OCI-LY1 (cell line): ENCODE measurements at regions not wholly inside any gene's neighbourhood (a gene's known extent, or its start where the extent isn't known, plus 50 kb on each side); places are given as distances from the start of the nearest gene placed in this dataset.

Experiments
- H2AFZ ChIP-seq: fragments of 200-600 bp; sonication (generic), shearing (Covaris generic); 2 replicates; pipeline ENCODE4 v1.6.0; 2014; ENCODE audit warnings: antibody characterized with exemption, mild to moderate bottlenecking, low read length
- H3F3A ChIP-seq: fragments of 200-600 bp; sonication (generic), shearing (Covaris generic); 2 replicates; pipeline ENCODE4 v1.6.0; 2014; ENCODE audit warnings: mild to moderate bottlenecking, antibody characterized with exemption, low read length, moderate library complexity; ENCODE audit not compliant: insufficient read depth
- H3K27ac ChIP-seq: fragments of 200-600 bp; sonication (generic); 2 replicates; pipeline ENCODE4 v1.5.1; 2014; ENCODE audit warnings: low read length, mixed run types, mild to moderate bottlenecking, low read depth; ENCODE audit not compliant: poor library complexity, severe bottlenecking
- H3K27me3 ChIP-seq: fragments of 200-600 bp; sonication (generic); 2 replicates; pipeline ENCODE4 v1.6.0; 2014; ENCODE audit warnings: antibody characterized with exemption, mild to moderate bottlenecking, low read length, moderate library complexity; ENCODE audit not compliant: insufficient read depth
- H3K36me3 ChIP-seq: fragments of 200-600 bp; sonication (generic); 2 replicates; pipeline ENCODE4 v1.6.1; 2014; ENCODE audit warnings: mild to moderate bottlenecking, antibody characterized with exemption, low read length, moderate library complexity, mixed read lengths; ENCODE audit not compliant: insufficient read depth
- H3K4me1 ChIP-seq: fragments of 200-600 bp; sonication (generic); 2 replicates; pipeline ENCODE4 v1.5.1; 2014; ENCODE audit warnings: mild to moderate bottlenecking, low read length, moderate library complexity; ENCODE audit not compliant: insufficient read depth, severe bottlenecking
- H3K4me2 ChIP-seq: fragments of 200-600 bp; sonication (generic), shearing (Covaris generic); 2 replicates; pipeline ENCODE4 v1.6.1; 2014; ENCODE audit warnings: low read length
- H3K4me3 ChIP-seq: fragments of 200-600 bp; sonication (generic); 2 replicates; pipeline ENCODE4 v1.5.1; 2014; ENCODE audit warnings: low read length, low read depth, mild to moderate bottlenecking, mixed read lengths; ENCODE audit not compliant: poor library complexity, severe bottlenecking
- H3K79me2 ChIP-seq: fragments of 200-600 bp; shearing (Covaris generic); 2 replicates; pipeline ENCODE4 v1.6.1; 2016; ENCODE audit warnings: mixed run types, low read length, mixed read lengths; ENCODE audit not compliant: insufficient read depth
- H3K9ac ChIP-seq: fragments of 200-600 bp; sonication (generic), shearing (Covaris generic); 2 replicates; pipeline ENCODE4 v1.6.1; 2014; ENCODE audit warnings: mild to moderate bottlenecking, low read length, mixed read lengths
- H3K9me2 ChIP-seq: fragments of 200-600 bp; sonication (generic), shearing (Covaris generic); 2 replicates; pipeline ENCODE4 v1.6.1; 2014; ENCODE audit warnings: low read depth, mild to moderate bottlenecking, low read length, mixed read lengths
- H3K9me3 ChIP-seq: fragments of 200-600 bp; shearing (Covaris generic); 2 replicates; pipeline ENCODE4 v1.6.1; 2014; ENCODE audit warnings: low read length, mixed read lengths
- H4K20me1 ChIP-seq: fragments of 200-600 bp; sonication (generic), shearing (Covaris generic); 2 replicates; pipeline ENCODE4 v1.6.0; 2016; ENCODE audit warnings: mild to moderate bottlenecking, low read length; ENCODE audit not compliant: insufficient read depth
- EZH2 ChIP-seq: fragments of 200-600 bp; sonication (generic), shearing (Covaris generic); IDR thresholded peaks from 2 replicates; pipeline ENCODE4 v1.8.0; 2017; ENCODE audit warnings: borderline replicate concordance, mixed run types, mild to moderate bottlenecking, antibody characterized with exemption, low read length, moderate library complexity, mixed read lengths
- TF ChIP-seq, protein P1 (sequence below): fragments of 200-600 bp; sonication (generic), shearing (Covaris generic); IDR thresholded peaks from 2 replicates; pipeline ENCODE4 v1.5.1; 2017; ENCODE audit warnings: mild to moderate bottlenecking, antibody characterized with exemption, low read length, moderate library complexity, mixed read lengths

- Histone ChIP-seq H2AFZ (no peak overlapping the region), H3K9me3 (no peaks in the 10 kb centered on the region), H3K9ac (no peak overlapping the region), H3K9me2 (no peaks in the 10 kb centered on the region), H3K27ac (no peak overlapping the region), H3K27me3 (0 out of 2 replicates have a peak, but pooled peaks cover 5% of the 10 kb centered on the region), H3K4me2 (no peak overlapping the region), H3K79me2 (no peaks in the 10 kb centered on the region), H3K4me3 (no peak overlapping the region), H4K20me1 (no peaks in the 10 kb centered on the region), H3F3A (no peaks in the 10 kb centered on the region), H3K36me3 (no peaks in the 10 kb centered on the region), H3K4me1 (no peaks in the 10 kb centered on the region)
- TF ChIP-seq EZH2: no peak
- TF ChIP-seq, protein P1, sequence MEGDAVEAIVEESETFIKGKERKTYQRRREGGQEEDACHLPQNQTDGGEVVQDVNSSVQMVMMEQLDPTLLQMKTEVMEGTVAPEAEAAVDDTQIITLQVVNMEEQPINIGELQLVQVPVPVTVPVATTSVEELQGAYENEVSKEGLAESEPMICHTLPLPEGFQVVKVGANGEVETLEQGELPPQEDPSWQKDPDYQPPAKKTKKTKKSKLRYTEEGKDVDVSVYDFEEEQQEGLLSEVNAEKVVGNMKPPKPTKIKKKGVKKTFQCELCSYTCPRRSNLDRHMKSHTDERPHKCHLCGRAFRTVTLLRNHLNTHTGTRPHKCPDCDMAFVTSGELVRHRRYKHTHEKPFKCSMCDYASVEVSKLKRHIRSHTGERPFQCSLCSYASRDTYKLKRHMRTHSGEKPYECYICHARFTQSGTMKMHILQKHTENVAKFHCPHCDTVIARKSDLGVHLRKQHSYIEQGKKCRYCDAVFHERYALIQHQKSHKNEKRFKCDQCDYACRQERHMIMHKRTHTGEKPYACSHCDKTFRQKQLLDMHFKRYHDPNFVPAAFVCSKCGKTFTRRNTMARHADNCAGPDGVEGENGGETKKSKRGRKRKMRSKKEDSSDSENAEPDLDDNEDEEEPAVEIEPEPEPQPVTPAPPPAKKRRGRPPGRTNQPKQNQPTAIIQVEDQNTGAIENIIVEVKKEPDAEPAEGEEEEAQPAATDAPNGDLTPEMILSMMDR: no peak
Observed at GRCh38 chr10:112053895-112054294, 129.7 kb downstream of the GPAM start.

DNA sequence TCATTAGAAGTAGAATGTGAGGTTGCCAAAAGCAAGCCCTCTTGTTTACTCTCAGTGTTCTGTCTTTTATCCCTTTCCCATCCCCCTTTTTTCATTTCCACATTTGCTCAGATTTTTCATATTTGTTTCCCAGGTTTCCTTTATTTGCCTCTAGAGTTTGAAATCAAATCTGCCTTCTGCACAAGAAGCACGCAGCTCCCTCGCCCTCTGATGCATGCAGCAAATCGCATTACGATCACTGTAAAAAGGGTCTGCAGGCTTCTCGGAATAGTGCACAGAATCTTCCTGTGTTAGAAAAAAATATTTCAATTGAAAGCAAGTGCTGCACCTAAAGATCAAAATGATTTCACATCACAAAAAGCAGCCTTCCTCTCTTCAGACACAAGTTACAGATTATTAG lies 129.0 kb downstream of the GPAM start:
- H3K9me3 ChIP-seq: no peaks in the 10 kb centered on the region

GRCh38 chr10:112057072-112057471 lies 126.5 kb downstream of the GPAM start:
- Histone ChIP-seq H3K4me1 (no peaks in the 10 kb centered on the region), H3K9me2 (no peaks in the 10 kb centered on the region)

More for the DNA sequence above, 129.0 kb downstream of the GPAM start:
- H3K4me2 ChIP-seq: no peak overlapping the region
- H3K9me2 ChIP-seq: no peaks in the 10 kb centered on the region
- H4K20me1 ChIP-seq: no peaks in the 10 kb centered on the region
- H3K4me3 ChIP-seq: no peak overlapping the region
- no peak overlapping the region for H3K9ac ChIP-seq
- TF ChIP-seq, protein P1: no peak
- no peak for TF ChIP-seq EZH2
- no peak overlapping the region for H2AFZ ChIP-seq
- H3K27me3 ChIP-seq: 0 out of 2 replicates have a peak, but pooled peaks cover 5% of the 10 kb centered on the region
- H3K36me3 ChIP-seq: no peaks in the 10 kb centered on the region
- no peaks in the 10 kb centered on the region for H3F3A ChIP-seq
- H3K79me2 ChIP-seq: no peaks in the 10 kb centered on the region
- no peaks in the 10 kb centered on the region for H3K4me1 ChIP-seq
- no peak overlapping the region for H3K27ac ChIP-seq

More at GRCh38 chr10:112057072-112057471, 126.5 kb downstream of the GPAM start:
- Histone ChIP-seq H3K79me2 (no peaks in the 10 kb centered on the region), H3K36me3 (no peaks in the 10 kb centered on the region), H3K4me2 (no peak overlapping the region), H3K27ac (no peak overlapping the region), H3K9me3 (no peaks in the 10 kb centered on the region), H4K20me1 (no peaks in the 10 kb centered on the region), H3K27me3 (0 out of 2 replicates have a peak, but pooled peaks cover 5% of the 10 kb centered on the region), H3K4me3 (no peak overlapping the region), H3K9ac (no peak overlapping the region), H3F3A (no peaks in the 10 kb centered on the region), H2AFZ (no peak overlapping the region)
- TF ChIP-seq EZH2: no peak
- TF ChIP-seq, protein P1: no peak
